ENCODE measurements at regions not wholly inside any gene's neighbourhood (a gene's known extent, or its start where the extent isn't known, plus 50 kb on each side); places are given as distances from the start of the nearest gene placed in this dataset.

DNA sequence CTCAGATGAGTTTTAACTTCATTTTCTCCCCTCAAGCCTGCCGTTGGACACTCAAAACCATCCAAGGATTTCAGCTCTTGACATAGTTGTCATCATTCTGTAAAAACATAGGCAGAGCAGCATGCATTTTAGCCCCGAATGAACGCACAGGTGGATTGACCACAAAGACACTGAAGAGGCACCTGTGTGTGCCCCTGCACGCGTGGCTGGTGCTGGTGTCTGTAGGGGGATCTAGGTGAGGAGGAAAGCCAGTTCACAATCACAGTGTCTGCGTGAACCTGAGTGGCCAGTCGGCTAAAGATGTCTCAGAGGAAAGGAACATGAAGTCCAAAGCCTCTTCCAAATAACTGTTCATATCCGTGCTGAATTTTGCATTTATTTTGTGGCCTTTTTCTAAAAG lies 309.2 kb downstream of the QKI start:
- H3K4me3 ChIP-seq (replicated peaks in 1 of 3; ENCODE audit: insufficient read depth in 1 of 3, low read depth in 2 of 3, low read length in 3 of 3), result no peak overlapping the region
- no peak overlapping the region for H2AFZ ChIP-seq (ENCODE audit: low read length)
- H3K36me3 ChIP-seq (replicated peaks in 1 of 2; ENCODE audit: control insufficient read depth in 1 of 2, insufficient read depth in 2 of 2, low read length in 2 of 2), result no peaks in the 10 kb centered on the region
- BruUV-seq (replicated peaks), result no TSS peak
- ChIA-PET POLR2A (no interaction called here), CTCF (ENCODE audit: low intra/inter-chr PET ratio, low total read pairs) (no interaction called here)
- peaks cover 0 to 59% of the 10 kb centered on the region in 2 experiments; a peak in 4 of 5 replicates for H3K27me3 ChIP-seq (ENCODE audit: control insufficient read depth in 1 of 2, insufficient read depth in 2 of 2, low read length in 2 of 2)
- no peaks in the 10 kb centered on the region for H4K20me1 ChIP-seq (ENCODE audit: insufficient read depth, low read length)
- no peaks in the 10 kb centered on the region for H3K79me2 ChIP-seq (ENCODE audit: insufficient read depth, low read length)
- ATAC-seq (no peak), FAIRE-seq (no peak), DNase-seq (ENCODE audit: low spot score) (no peak)
- no peak overlapping the region for H3K4me2 ChIP-seq (ENCODE audit: low read depth, low read length)
- no peaks in the 10 kb centered on the region for H3K9me3 ChIP-seq (ENCODE audit: low read length)
- no peaks in the 10 kb centered on the region for H3K4me1 ChIP-seq (ENCODE audit: insufficient read depth, low read length)
- in situ Hi-C loops (cut with HindIII; ENCODE audit: extremely low pct_ligation_motif_present, low pct_unique_long_range_greater_than_20kb) (no loop called here), intact Hi-C loops (cut with micrococcal nuclease; ENCODE audit: unreplicated experiment) (no loop called here)
- no peak overlapping the region for H3K9ac ChIP-seq (ENCODE audit: insufficient read depth, low read depth, low read length)
- no peak for TF ChIP-seq ZNF598 (CRISPR knock-in tag; IDR thresholded peaks at IDR 0.05; ENCODE audit: borderline replicate concordance)
- TF ChIP-seq WIZ (CRISPR knock-in tag; IDR thresholded peaks at IDR 0.05), result no peak
- TF ChIP-seq ZNF567 (CRISPR knock-in tag; IDR thresholded peaks at IDR 0.05; ENCODE audit: borderline replicate concordance), result no peak
- TF ChIP-seq, protein P1, sequence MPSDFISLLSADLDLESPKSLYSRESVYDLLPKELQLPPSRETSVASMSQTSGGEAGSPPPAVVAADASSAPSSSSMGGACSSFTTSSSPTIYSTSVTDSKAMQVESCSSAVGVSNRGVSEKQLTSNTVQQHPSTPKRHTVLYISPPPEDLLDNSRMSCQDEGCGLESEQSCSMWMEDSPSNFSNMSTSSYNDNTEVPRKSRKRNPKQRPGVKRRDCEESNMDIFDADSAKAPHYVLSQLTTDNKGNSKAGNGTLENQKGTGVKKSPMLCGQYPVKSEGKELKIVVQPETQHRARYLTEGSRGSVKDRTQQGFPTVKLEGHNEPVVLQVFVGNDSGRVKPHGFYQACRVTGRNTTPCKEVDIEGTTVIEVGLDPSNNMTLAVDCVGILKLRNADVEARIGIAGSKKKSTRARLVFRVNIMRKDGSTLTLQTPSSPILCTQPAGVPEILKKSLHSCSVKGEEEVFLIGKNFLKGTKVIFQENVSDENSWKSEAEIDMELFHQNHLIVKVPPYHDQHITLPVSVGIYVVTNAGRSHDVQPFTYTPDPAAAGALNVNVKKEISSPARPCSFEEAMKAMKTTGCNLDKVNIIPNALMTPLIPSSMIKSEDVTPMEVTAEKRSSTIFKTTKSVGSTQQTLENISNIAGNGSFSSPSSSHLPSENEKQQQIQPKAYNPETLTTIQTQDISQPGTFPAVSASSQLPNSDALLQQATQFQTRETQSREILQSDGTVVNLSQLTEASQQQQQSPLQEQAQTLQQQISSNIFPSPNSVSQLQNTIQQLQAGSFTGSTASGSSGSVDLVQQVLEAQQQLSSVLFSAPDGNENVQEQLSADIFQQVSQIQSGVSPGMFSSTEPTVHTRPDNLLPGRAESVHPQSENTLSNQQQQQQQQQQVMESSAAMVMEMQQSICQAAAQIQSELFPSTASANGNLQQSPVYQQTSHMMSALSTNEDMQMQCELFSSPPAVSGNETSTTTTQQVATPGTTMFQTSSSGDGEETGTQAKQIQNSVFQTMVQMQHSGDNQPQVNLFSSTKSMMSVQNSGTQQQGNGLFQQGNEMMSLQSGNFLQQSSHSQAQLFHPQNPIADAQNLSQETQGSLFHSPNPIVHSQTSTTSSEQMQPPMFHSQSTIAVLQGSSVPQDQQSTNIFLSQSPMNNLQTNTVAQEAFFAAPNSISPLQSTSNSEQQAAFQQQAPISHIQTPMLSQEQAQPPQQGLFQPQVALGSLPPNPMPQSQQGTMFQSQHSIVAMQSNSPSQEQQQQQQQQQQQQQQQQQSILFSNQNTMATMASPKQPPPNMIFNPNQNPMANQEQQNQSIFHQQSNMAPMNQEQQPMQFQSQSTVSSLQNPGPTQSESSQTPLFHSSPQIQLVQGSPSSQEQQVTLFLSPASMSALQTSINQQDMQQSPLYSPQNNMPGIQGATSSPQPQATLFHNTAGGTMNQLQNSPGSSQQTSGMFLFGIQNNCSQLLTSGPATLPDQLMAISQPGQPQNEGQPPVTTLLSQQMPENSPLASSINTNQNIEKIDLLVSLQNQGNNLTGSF (CRISPR knock-in tag; IDR thresholded peaks at IDR 0.05), result no peak
- no peak for TF ChIP-seq PCBP1 (IDR thresholded peaks at IDR 0.05; ENCODE audit: borderline replicate concordance, low read depth, low read length)
- no peak for TF ChIP-seq ZNF33B (CRISPR knock-in tag; IDR thresholded peaks at IDR 0.05)
- TF ChIP-seq GPBP1L1 (CRISPR knock-in tag; IDR thresholded peaks at IDR 0.05), result no peak
- TF ChIP-seq UBTF (CRISPR knock-in tag; IDR thresholded peaks at IDR 0.05), result no peak
- no peak for TF ChIP-seq ZNF614 (CRISPR knock-in tag; IDR thresholded peaks at IDR 0.05; ENCODE audit: borderline replicate concordance)
- TF ChIP-seq GABPA (IDR thresholded peaks at IDR 0.05; ENCODE audit: low read depth, low read length), result no peak
- TF ChIP-seq GABPA (CRISPR knock-in tag; IDR thresholded peaks at IDR 0.05; ENCODE audit: low read depth), result no peak
- no peak for TF ChIP-seq EZH2 (conservative IDR thresholded peaks at IDR 0.05; ENCODE audit: low read depth, low read length)
- no peak for TF ChIP-seq ZFP37 (CRISPR knock-in tag; IDR thresholded peaks at IDR 0.05; ENCODE audit: borderline replicate concordance)
- no peak for TF ChIP-seq LCORL (IDR thresholded peaks at IDR 0.05)
- no peak for TF ChIP-seq LCORL (CRISPR knock-in tag; IDR thresholded peaks at IDR 0.05)
- TF ChIP-seq SP4 (CRISPR knock-in tag; IDR thresholded peaks at IDR 0.05), result no peak
- TF ChIP-seq ZNF547 (CRISPR knock-in tag; IDR thresholded peaks at IDR 0.05), result no peak
- TF ChIP-seq HHEX (CRISPR knock-in tag; IDR thresholded peaks at IDR 0.05), result no peak
- no peak for TF ChIP-seq ZNF432 (CRISPR knock-in tag; IDR thresholded peaks at IDR 0.05; ENCODE audit: borderline replicate concordance)
- H3K27ac ChIP-seq (ENCODE audit: extremely low read length, insufficient read depth, low read length), result no peak overlapping the region
- WGBS (ENCODE audit: low lambda C conversion rate), result 14% methylated on average over 8 of the region's 8 CpGs

Measured in HepG2 (cell line).